ENCODE measurements at regions not wholly inside any gene's neighbourhood (a gene's known extent, or its start where the extent isn't known, plus 50 kb on each side); places are given as distances from the start of the nearest gene placed in this dataset.

- TF ChIP-seq, protein P1, sequence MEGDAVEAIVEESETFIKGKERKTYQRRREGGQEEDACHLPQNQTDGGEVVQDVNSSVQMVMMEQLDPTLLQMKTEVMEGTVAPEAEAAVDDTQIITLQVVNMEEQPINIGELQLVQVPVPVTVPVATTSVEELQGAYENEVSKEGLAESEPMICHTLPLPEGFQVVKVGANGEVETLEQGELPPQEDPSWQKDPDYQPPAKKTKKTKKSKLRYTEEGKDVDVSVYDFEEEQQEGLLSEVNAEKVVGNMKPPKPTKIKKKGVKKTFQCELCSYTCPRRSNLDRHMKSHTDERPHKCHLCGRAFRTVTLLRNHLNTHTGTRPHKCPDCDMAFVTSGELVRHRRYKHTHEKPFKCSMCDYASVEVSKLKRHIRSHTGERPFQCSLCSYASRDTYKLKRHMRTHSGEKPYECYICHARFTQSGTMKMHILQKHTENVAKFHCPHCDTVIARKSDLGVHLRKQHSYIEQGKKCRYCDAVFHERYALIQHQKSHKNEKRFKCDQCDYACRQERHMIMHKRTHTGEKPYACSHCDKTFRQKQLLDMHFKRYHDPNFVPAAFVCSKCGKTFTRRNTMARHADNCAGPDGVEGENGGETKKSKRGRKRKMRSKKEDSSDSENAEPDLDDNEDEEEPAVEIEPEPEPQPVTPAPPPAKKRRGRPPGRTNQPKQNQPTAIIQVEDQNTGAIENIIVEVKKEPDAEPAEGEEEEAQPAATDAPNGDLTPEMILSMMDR (IDR thresholded peaks at IDR 0.05; ENCODE audit: low read length) = no peak
- TF ChIP-seq EZH2 (IDR thresholded peaks at IDR 0.05; ENCODE audit: borderline replicate concordance, low read length) = no peak
Observed at GRCh38 chr12:131536337-131536736, 174.6 kb upstream of the SFSWAP start.

Measured in OCI-LY1 (cell line).